ENCODE measurements at regions not wholly inside any gene's neighbourhood (a gene's known extent, or its start where the extent isn't known, plus 50 kb on each side); places are given as distances from the start of the nearest gene placed in this dataset.

- DNase-seq (ENCODE audit: low read depth in 3 of 3, low spot score in 2 of 3) = no peak
These were observed 1566.9 kb upstream of the TMEM132C start for GRCh38 chr12:126700096-126700495.

GRCh38 chr12:126704609-126705008, 1562.4 kb upstream of the TMEM132C start:
- DNase-seq (ENCODE audit: low read depth in 3 of 3, low spot score in 2 of 3) = no peak

- DNase-seq (ENCODE audit: low read depth in 3 of 3, low spot score in 2 of 3) = no peak
These were observed 1560.7 kb upstream of the TMEM132C start for GRCh38 chr12:126706300-126706699.

GRCh38 chr12:126708492-126708896, 1558.5 kb upstream of the TMEM132C start:
- DNase-seq (ENCODE audit: low read depth in 3 of 3, low spot score in 2 of 3) = no peak

GRCh38 chr12:126718365-126718764, 1548.6 kb upstream of the TMEM132C start:
- DNase-seq (ENCODE audit: low read depth in 3 of 3, low spot score in 2 of 3) = no peak

GRCh38 chr12:126719912-126720705, 1546.9 kb upstream of the TMEM132C start:
- DNase-seq (ENCODE audit: low read depth in 3 of 3, low spot score in 2 of 3) = no peak

- DNase-seq (ENCODE audit: low read depth in 3 of 3, low spot score in 2 of 3) = no peak
These were observed 1540.3 kb upstream of the TMEM132C start for GRCh38 chr12:126726481-126727217.

GRCh38 chr12:126727218-126728075, 1539.5 kb upstream of the TMEM132C start:
- no peak for DNase-seq (ENCODE audit: low read depth in 3 of 3, low spot score in 2 of 3)

- no peak for DNase-seq (ENCODE audit: low read depth in 3 of 3, low spot score in 2 of 3)
These were observed 1532.7 kb upstream of the TMEM132C start for GRCh38 chr12:126734296-126734695.

- no peak for DNase-seq (ENCODE audit: low read depth in 3 of 3, low spot score in 2 of 3)
These were observed 1532.3 kb upstream of the TMEM132C start for GRCh38 chr12:126734710-126735109.

GRCh38 chr12:126741536-126742240, 1525.3 kb upstream of the TMEM132C start:
- no peak for DNase-seq (ENCODE audit: low read depth in 3 of 3, low spot score in 2 of 3)

- DNase-seq (ENCODE audit: low read depth in 3 of 3, low spot score in 2 of 3) = no peak
These were observed 1524.7 kb upstream of the TMEM132C start for GRCh38 chr12:126742241-126742641.

- no peak for DNase-seq (ENCODE audit: low read depth in 3 of 3, low spot score in 2 of 3)
These were observed 1519.3 kb upstream of the TMEM132C start for GRCh38 chr12:126747530-126748149.

GRCh38 chr12:126752021-126752420, 1514.9 kb upstream of the TMEM132C start:
- DNase-seq (ENCODE audit: low read depth in 3 of 3, low spot score in 2 of 3) = no peak

GRCh38 chr12:126757326-126757725, 1509.6 kb upstream of the TMEM132C start:
- DNase-seq (ENCODE audit: low read depth in 3 of 3, low spot score in 2 of 3) = no peak

GRCh38 chr12:126760092-126760491, 1506.9 kb upstream of the TMEM132C start:
- no peak for DNase-seq (ENCODE audit: low read depth in 3 of 3, low spot score in 2 of 3)

GRCh38 chr12:126761420-126761819, 1505.5 kb upstream of the TMEM132C start:
- DNase-seq (ENCODE audit: low read depth in 3 of 3, low spot score in 2 of 3) = no peak

GRCh38 chr12:126762150-126762549, 1504.8 kb upstream of the TMEM132C start:
- DNase-seq (ENCODE audit: low read depth in 3 of 3, low spot score in 2 of 3) = no peak

GRCh38 chr12:126763359-126763758, 1503.6 kb upstream of the TMEM132C start:
- no peak for DNase-seq (ENCODE audit: low read depth in 3 of 3, low spot score in 2 of 3)

- no peak for DNase-seq (ENCODE audit: low read depth in 3 of 3, low spot score in 2 of 3)
These were observed 1499.6 kb upstream of the TMEM132C start for GRCh38 chr12:126767334-126767733.
